DOHH2 (cell line): ENCODE measurements at regions not wholly inside any gene's neighbourhood (a gene's known extent, or its start where the extent isn't known, plus 50 kb on each side); places are given as distances from the start of the nearest gene placed in this dataset.

Experiments
- H3F3A ChIP-seq: fragments of 200-600 bp; sonication (generic), shearing (Covaris generic); 2 replicates; pipeline ENCODE4 v1.6.0; 2016; ENCODE audit warnings: antibody characterized with exemption, mild to moderate bottlenecking; ENCODE audit not compliant: control insufficient read depth, insufficient read depth
- H3K27ac ChIP-seq: fragments of 200-600 bp; sonication (generic); 2 replicates; pipeline ENCODE4 v1.5.1; 2014; ENCODE audit warnings: low read depth, mild to moderate bottlenecking, low read length, moderate library complexity
- H3K27me3 ChIP-seq: fragments of 200-600 bp; sonication (generic); 2 replicates; pipeline ENCODE4 v1.6.1; 2014; ENCODE audit warnings: mild to moderate bottlenecking, low read length, mixed read lengths; ENCODE audit not compliant: control insufficient read depth
- H3K36me3 ChIP-seq: fragments of 200-600 bp; sonication (generic); 2 replicates; pipeline ENCODE4 v1.6.1; 2014; ENCODE audit warnings: mild to moderate bottlenecking, low read length, moderate library complexity, mixed read lengths; ENCODE audit not compliant: control insufficient read depth
- H3K4me1 ChIP-seq: fragments of 200-600 bp; sonication (generic); 2 replicates; pipeline ENCODE4 v1.6.1; 2014; ENCODE audit warnings: mild to moderate bottlenecking, low read length, mixed read lengths; ENCODE audit not compliant: control insufficient read depth
- H3K4me2 ChIP-seq: fragments of 200-600 bp; sonication (generic); 2 replicates; pipeline ENCODE4 v1.6.0; 2014; ENCODE audit warnings: mild to moderate bottlenecking, low read length, moderate library complexity
- H3K4me3 ChIP-seq: fragments of 200-600 bp; sonication (generic); 2 replicates; pipeline ENCODE4 v1.5.1; 2014; ENCODE audit warnings: mild to moderate bottlenecking, low read length, mixed read lengths
- H3K79me2 ChIP-seq: fragments of 200-600 bp; sonication (generic); 2 replicates; pipeline ENCODE4 v1.6.1; 2014; ENCODE audit warnings: mild to moderate bottlenecking, low read length, mixed read lengths; ENCODE audit not compliant: control insufficient read depth
- H3K9me2 ChIP-seq: fragments of 200-600 bp; sonication (generic); replicated peaks from 2 replicates; pipeline ENCODE4 v1.6.1; 2014; ENCODE audit warnings: mild to moderate bottlenecking, low read length, mixed read lengths; ENCODE audit not compliant: control insufficient read depth
- H3K9me3 ChIP-seq: fragments of 200-600 bp; sonication (generic); 2 replicates; pipeline ENCODE4 v1.6.1; 2014; ENCODE audit warnings: antibody characterized with exemption, low read length, mixed read lengths; ENCODE audit not compliant: control insufficient read depth, insufficient read depth
- H4K20me1 ChIP-seq: fragments of 200-600 bp; sonication (generic); 2 replicates; pipeline ENCODE4 v1.6.0; 2014; ENCODE audit warnings: low read depth, mild to moderate bottlenecking, antibody characterized with exemption, low read length, moderate library complexity; ENCODE audit not compliant: control insufficient read depth, insufficient read depth
- CTCF ChIP-seq: fragments of 200-600 bp; sonication (generic); IDR thresholded peaks from one replicate; pipeline ENCODE4 v1.5.1; 2014; ENCODE audit warnings: antibody characterized with exemption, mild to moderate bottlenecking, low read depth, low read length; ENCODE audit not compliant: poor library complexity, severe bottlenecking
- EZH2phosphoT487 ChIP-seq: fragments of 200-600 bp; sonication (generic); IDR thresholded peaks from 2 replicates; pipeline ENCODE4 v1.6.1; 2017; ENCODE audit warnings: borderline replicate concordance, mild to moderate bottlenecking, antibody characterized with exemption, low read length, moderate library complexity, mixed read lengths

- 0 out of 2 replicates have a peak, but pooled peaks cover 4% of the 10 kb centered on the region for H3K9me3 ChIP-seq
- no peaks in the 10 kb centered on the region for H3K36me3 ChIP-seq
- no peaks in the 10 kb centered on the region for H3K27me3 ChIP-seq
- H3K79me2 ChIP-seq: no peaks in the 10 kb centered on the region
- H4K20me1 ChIP-seq: no peaks in the 10 kb centered on the region
- no peak overlapping the region for H3K4me3 ChIP-seq
- H3K27ac ChIP-seq: no peak overlapping the region
- no peaks in the 10 kb centered on the region for H3F3A ChIP-seq
- H3K9me2 ChIP-seq: no peaks in the 10 kb centered on the region
- TF ChIP-seq EZH2phosphoT487 (no peak), CTCF (no peak)
- no peaks in the 10 kb centered on the region for H3K4me1 ChIP-seq
- no peak overlapping the region for H3K4me2 ChIP-seq
These were observed 798.8 kb downstream of the PLA2G4A start for GRCh38 chr1:187627516-187627915.

GRCh38 chr1:187629075-187629474 is 800.3 kb downstream of the PLA2G4A start:
- TF ChIP-seq EZH2phosphoT487 (no peak), CTCF (no peak)
- Histone ChIP-seq H3K79me2 (no peaks in the 10 kb centered on the region), H3K9me2 (no peaks in the 10 kb centered on the region), H3K4me3 (no peak overlapping the region), H3K27ac (no peak overlapping the region), H3K27me3 (no peaks in the 10 kb centered on the region), H4K20me1 (no peaks in the 10 kb centered on the region), H3K4me2 (no peak overlapping the region), H3F3A (no peaks in the 10 kb centered on the region), H3K4me1 (no peaks in the 10 kb centered on the region), H3K36me3 (no peaks in the 10 kb centered on the region), H3K9me3 (0 out of 2 replicates have a peak, but pooled peaks cover 4% of the 10 kb centered on the region)

- no peaks in the 10 kb centered on the region for H4K20me1 ChIP-seq
- no peaks in the 10 kb centered on the region for H3K79me2 ChIP-seq
- H3K27ac ChIP-seq: no peak overlapping the region
- H3K27me3 ChIP-seq: no peaks in the 10 kb centered on the region
- no peak for TF ChIP-seq CTCF
- TF ChIP-seq EZH2phosphoT487: no peak
- H3K9me2 ChIP-seq: no peaks in the 10 kb centered on the region
- 0 out of 2 replicates have a peak, but pooled peaks cover 4% of the 10 kb centered on the region for H3K9me3 ChIP-seq
- no peak overlapping the region for H3K4me2 ChIP-seq
- H3K36me3 ChIP-seq: no peaks in the 10 kb centered on the region
- no peak overlapping the region for H3K4me3 ChIP-seq
- H3F3A ChIP-seq: no peaks in the 10 kb centered on the region
- no peaks in the 10 kb centered on the region for H3K4me1 ChIP-seq
These were observed 802.1 kb downstream of the PLA2G4A start for GRCh38 chr1:187630653-187631380.
